Tibial nerve (tissue), 4 donors: ENCODE measurements at regions not wholly inside any gene's neighbourhood (a gene's known extent, or its start where the extent isn't known, plus 50 kb on each side); places are given as distances from the start of the nearest gene placed in this dataset.

Source experiments
- DNase-seq, 2 donors: peaks; one replicate each; pipeline ENCODE4 v3.0.0-alpha.2; 2019; ENCODE audit warnings: low spot score in 2 of 2
- H3K27ac ChIP-seq, 4 donors: fragments of 200-600 bp; sonication (generic) in 3 of 4; one replicate each; pipeline ENCODE4 v1.5.1; 2017 to 2019; ENCODE audit warnings: mild to moderate bottlenecking in 1 of 4
- H3K27me3 ChIP-seq, 2 donors: fragments of 200-600 bp; sonication (generic) in 1 of 2; one replicate each; pipeline versions ENCODE4 v1.5.1 to v1.6.0; 2017 to 2019
- H3K36me3 ChIP-seq, 3 donors: fragments of 200-600 bp; sonication (generic); one replicate each; pipeline ENCODE4 v1.5.1; 2018 to 2019
- H3K4me1 ChIP-seq, 4 donors: fragments of 200-600 bp; sonication (generic) in 3 of 4; one replicate each; pipeline ENCODE4 v1.5.1; 2017 to 2019
- H3K4me3 ChIP-seq, 4 donors: fragments of 200-600 bp; sonication (generic) in 3 of 4; one replicate each; pipeline ENCODE4 v1.5.1; 2017 to 2019; ENCODE audit warnings: mild to moderate bottlenecking in 1 of 4, moderate library complexity in 1 of 4
- H3K9me3 ChIP-seq, 4 donors: fragments of 200-600 bp; sonication (generic) in 3 of 4; one replicate each; pipeline ENCODE4 v1.5.1; 2017 to 2019
- CTCF ChIP-seq, 5 experiments: fragments of 200-600 bp in 3 of 5; fragments of 450-650 bp in 2 of 5; sonication (generic) in 3 of 5; IDR thresholded peaks; one replicate each; pipeline ENCODE4 v1.5.1; 2016 to 2019; ENCODE audit warnings: antibody characterized with exemption in 5 of 5, mild to moderate bottlenecking in 3 of 5, moderate library complexity in 2 of 5
- EP300 ChIP-seq, 2 donors: sonication (generic); formaldehyde crosslinking; IDR thresholded peaks; one replicate each; pipeline ENCODE4 v1.6.1; 2017; ENCODE audit warnings: antibody characterized with exemption in 2 of 2, mild to moderate bottlenecking in 1 of 2
- POLR2A ChIP-seq, 2 donors: fragments of 450-650 bp; IDR thresholded peaks; one replicate each; pipeline ENCODE4 v1.6.1; 2017; ENCODE audit warnings: antibody characterized with exemption in 2 of 2, mild to moderate bottlenecking in 2 of 2, moderate library complexity in 2 of 2
- WGBS, 2 donors: methylation state at CpG; one replicate each; pipeline ENCODE4 v1.1.5; 2018; 5-methylcytosine and 5-hydroxymethylcytosine counted together

DNA sequence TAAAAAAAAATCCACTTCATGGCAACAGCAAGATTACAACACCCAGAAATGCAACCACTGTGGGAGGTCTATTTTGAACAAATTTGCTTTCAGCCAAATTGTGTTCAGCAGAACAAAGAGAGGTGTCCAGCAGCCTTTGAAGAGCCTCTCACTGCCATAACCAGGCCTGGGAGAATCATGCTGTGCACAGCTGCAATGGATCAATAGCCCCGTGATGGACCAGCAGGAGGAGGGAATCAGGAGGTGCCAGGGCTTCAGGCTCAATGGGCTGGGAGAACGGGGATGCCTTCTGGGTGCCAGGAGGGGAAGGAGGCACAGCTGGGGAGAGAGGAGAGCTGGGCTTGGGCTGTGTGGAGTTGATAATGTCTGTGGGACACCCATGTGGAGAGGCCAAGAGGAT, 366.2 kb upstream of the EEF2KMT start:
- H3K36me3 ChIP-seq = no peaks in the 10 kb centered on the region
- no peaks in the 10 kb centered on the region for H3K4me1 ChIP-seq
- no peaks in the 10 kb centered on the region for H3K27me3 ChIP-seq
- no peak for DNase-seq
- H3K27ac ChIP-seq = no peak overlapping the region
- no peak overlapping the region for H3K4me3 ChIP-seq
- no peak for TF ChIP-seq EP300 (IDR thresholded peaks at IDR 0.05)
- no peak for TF ChIP-seq CTCF (IDR thresholded peaks at IDR 0.05)
- TF ChIP-seq POLR2A (IDR thresholded peaks at IDR 0.05) = no peak
- H3K9me3 ChIP-seq = peaks cover 0 to 14% (median 0%) of the 10 kb centered on the region in 4 donors
- WGBS, 2 donors = 23 to 28% methylated on average over 2 of the region's 2 CpGs

DNA sequence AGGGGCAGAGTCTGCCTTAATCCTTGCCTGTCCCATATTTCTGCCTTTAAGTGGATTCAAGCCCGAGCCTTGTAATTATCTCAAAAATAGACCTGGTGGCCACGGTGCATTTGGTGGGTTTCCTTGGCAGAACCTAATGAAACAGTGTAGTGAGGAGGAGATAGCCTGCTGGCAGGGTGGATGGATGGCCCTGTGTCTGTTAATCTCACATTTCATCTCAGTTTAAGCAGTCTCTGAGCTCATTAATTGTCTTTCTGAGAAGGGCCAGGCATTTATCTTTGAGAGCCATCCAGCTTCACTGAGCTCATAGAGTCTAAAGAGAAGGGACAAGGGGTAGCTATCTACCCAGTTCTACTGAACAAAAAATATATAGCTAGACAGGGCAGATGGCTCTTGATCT, 364.0 kb upstream of the EEF2KMT start:
- Histone ChIP-seq H3K27ac (no peak overlapping the region), H3K27me3 (no peaks in the 10 kb centered on the region), H3K4me3 (no peak overlapping the region), H3K4me1 (no peaks in the 10 kb centered on the region), H3K9me3 (peaks cover 0 to 5% (median 0%) of the 10 kb centered on the region in 4 donors), H3K36me3 (no peaks in the 10 kb centered on the region)
- DNase-seq = no peak
- WGBS, 2 donors = 49 to 60% methylated on average over 2 of the region's 2 CpGs
- TF ChIP-seq POLR2A (IDR thresholded peaks at IDR 0.05) (no peak), EP300 (IDR thresholded peaks at IDR 0.05) (no peak), CTCF (IDR thresholded peaks at IDR 0.05) (no peak)

GRCh38 chr16:5461141-5461540, 363.5 kb upstream of the EEF2KMT start:
- TF ChIP-seq CTCF (IDR thresholded peaks at IDR 0.05) = no peak
- Histone ChIP-seq H3K27ac (no peak overlapping the region), H3K4me3 (no peak overlapping the region), H3K4me1 (no peaks in the 10 kb centered on the region), H3K9me3 (peaks cover 0 to under 1% (median 0%) of the 10 kb centered on the region in 4 donors), H3K27me3 (no peaks in the 10 kb centered on the region), H3K36me3 (no peaks in the 10 kb centered on the region)
- WGBS, 2 donors = 33 to 56% methylated on average over 8 of the region's 8 CpGs
- DNase-seq = no peak

GRCh38 chr16:5460701-5461100, 363.1 kb upstream of the EEF2KMT start:
- Histone ChIP-seq H3K36me3 (no peaks in the 10 kb centered on the region), H3K27me3 (no peaks in the 10 kb centered on the region), H3K4me1 (no peaks in the 10 kb centered on the region), H3K9me3 (no peaks in the 10 kb centered on the region), H3K4me3 (no peak overlapping the region), H3K27ac (no peak overlapping the region)
- TF ChIP-seq EP300 (IDR thresholded peaks at IDR 0.05) = no peak
- TF ChIP-seq POLR2A (IDR thresholded peaks at IDR 0.05) = no peak
- TF ChIP-seq CTCF (IDR thresholded peaks at IDR 0.05) = no peak
- whole genome bisulfite sequencing, 2 donors = 60 to 68% methylated on average over 8 of the region's 8 CpGs
- no peak for DNase-seq

DNA sequence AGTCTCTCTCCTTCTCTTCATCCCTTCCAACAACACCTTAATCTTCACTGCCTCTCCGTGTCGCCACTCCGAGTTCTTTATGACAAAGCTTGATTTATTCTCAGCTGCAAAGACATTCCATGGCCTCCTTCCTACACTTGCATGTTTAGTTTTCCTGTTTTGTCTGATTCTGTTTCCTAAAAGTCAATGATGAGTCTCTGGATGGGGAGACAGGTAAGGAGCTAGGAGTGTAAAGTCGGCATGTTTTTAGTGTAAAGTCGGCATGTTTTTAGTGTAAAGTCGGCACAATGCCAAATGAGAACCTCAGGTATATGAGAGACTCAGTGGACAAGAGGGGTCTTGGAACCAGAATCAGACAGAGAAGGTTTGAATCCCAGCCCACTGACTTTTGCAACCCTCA, 362.3 kb upstream of the EEF2KMT start:
- 72 to 87% methylated on average over 6 of the region's 6 CpGs for WGBS, 2 donors
- no peaks in the 10 kb centered on the region for H3K9me3 ChIP-seq

More for the DNA sequence above, 362.3 kb upstream of the EEF2KMT start:
- Histone ChIP-seq H3K27ac (no peak overlapping the region), H3K4me1 (no peaks in the 10 kb centered on the region), H3K36me3 (no peaks in the 10 kb centered on the region), H3K27me3 (no peaks in the 10 kb centered on the region), H3K4me3 (no peak overlapping the region)
- no peak for DNase-seq
- no peak for TF ChIP-seq CTCF (IDR thresholded peaks at IDR 0.05)
